ENCODE measurements at regions not wholly inside any gene's neighbourhood (a gene's known extent, or its start where the extent isn't known, plus 50 kb on each side); places are given as distances from the start of the nearest gene placed in this dataset.

DNA sequence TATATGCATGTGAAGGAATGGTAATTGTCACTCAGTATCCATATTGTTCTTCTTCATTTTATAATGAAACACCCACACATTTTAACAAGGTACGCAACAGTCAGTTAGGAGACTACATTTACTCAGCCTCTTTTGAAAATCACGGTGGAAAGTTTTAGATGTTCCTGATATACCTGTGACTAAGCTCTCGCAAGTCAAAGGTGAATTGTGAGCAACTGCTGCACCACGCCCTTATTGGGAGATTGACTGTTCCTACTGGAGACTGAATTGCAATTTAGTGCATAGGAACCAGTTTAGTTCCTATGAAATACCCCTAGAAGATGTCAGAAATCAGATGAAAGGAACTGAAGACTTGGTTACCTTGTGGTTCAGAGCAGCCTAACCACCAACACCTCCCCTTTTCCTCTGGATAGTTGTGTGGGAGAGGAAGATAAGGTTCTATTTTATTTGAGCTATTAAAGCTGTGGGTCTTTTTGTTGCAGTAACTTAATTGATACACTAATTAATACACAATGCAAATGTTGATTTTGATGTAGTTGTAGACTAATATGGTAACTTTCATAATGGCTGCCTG lies 1280.5 kb upstream of the CDH2 start:
- H3K4me3 ChIP-seq (ENCODE audit: low read length) = no peak overlapping the region
- TF ChIP-seq CTCF (IDR thresholded peaks at IDR 0.05; ENCODE audit: low read depth, low read length, poor library complexity, severe bottlenecking) (no peak), EZH2phosphoT487 (IDR thresholded peaks at IDR 0.05; ENCODE audit: borderline replicate concordance, low read length) (no peak)
- no peaks in the 10 kb centered on the region for H4K20me1 ChIP-seq (ENCODE audit: control insufficient read depth, insufficient read depth, low read depth, low read length)
- H3K9me3 ChIP-seq (ENCODE audit: control insufficient read depth, insufficient read depth, low read length) = no peaks in the 10 kb centered on the region; the same call in 1 of the 2 replicates
- H3K9me2 ChIP-seq (replicated peaks; ENCODE audit: control insufficient read depth, low read length) = no peaks in the 10 kb centered on the region
- no peak overlapping the region for H3K27ac ChIP-seq (ENCODE audit: low read depth, low read length)
- H3K79me2 ChIP-seq (ENCODE audit: control insufficient read depth, low read length) = no peaks in the 10 kb centered on the region
- no peaks in the 10 kb centered on the region for H3F3A ChIP-seq (ENCODE audit: control insufficient read depth, insufficient read depth)
- no peaks in the 10 kb centered on the region for H3K4me1 ChIP-seq (ENCODE audit: control insufficient read depth, low read length)
- no peaks in the 10 kb centered on the region for H3K27me3 ChIP-seq (ENCODE audit: control insufficient read depth, low read length)
- no peaks in the 10 kb centered on the region for H3K36me3 ChIP-seq (ENCODE audit: control insufficient read depth, low read length)
- H3K4me2 ChIP-seq (ENCODE audit: low read length) = no peak overlapping the region

DNA sequence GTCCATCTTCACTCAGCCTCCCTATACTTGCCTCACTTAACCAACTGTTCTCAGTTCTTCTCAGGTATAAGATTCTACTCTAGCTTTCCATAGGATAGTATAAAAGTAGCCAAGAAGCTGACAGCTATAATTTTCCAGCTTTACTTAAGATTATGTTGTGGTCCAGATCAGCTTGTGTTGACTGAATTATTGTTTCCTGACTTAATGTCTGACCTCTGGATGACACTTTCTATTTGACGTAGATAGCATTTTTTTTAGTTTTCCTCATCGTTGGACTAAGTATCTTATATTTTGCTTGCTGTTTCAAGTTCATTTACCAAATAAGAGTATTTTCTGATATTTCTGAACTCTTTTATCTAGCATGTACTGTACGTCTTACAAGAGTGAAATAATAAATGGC lies 1272.5 kb upstream of the CDH2 start:
- H3K9me3 ChIP-seq (ENCODE audit: control insufficient read depth, insufficient read depth, low read length) = no peaks in the 10 kb centered on the region
- no peaks in the 10 kb centered on the region for H3K4me1 ChIP-seq (ENCODE audit: control insufficient read depth, low read length)
- no peaks in the 10 kb centered on the region for H3K27me3 ChIP-seq (ENCODE audit: control insufficient read depth, low read length)
- no peak for TF ChIP-seq CTCF (IDR thresholded peaks at IDR 0.05; ENCODE audit: low read depth, low read length, poor library complexity, severe bottlenecking)
- no peak for TF ChIP-seq EZH2phosphoT487 (IDR thresholded peaks at IDR 0.05; ENCODE audit: borderline replicate concordance, low read length)
- no peaks in the 10 kb centered on the region for H3K79me2 ChIP-seq (ENCODE audit: control insufficient read depth, low read length)
- H3K27ac ChIP-seq (ENCODE audit: low read depth, low read length) = no peak overlapping the region
- no peak overlapping the region for H3K4me2 ChIP-seq (ENCODE audit: low read length)
- H4K20me1 ChIP-seq (ENCODE audit: control insufficient read depth, insufficient read depth, low read depth, low read length) = no peaks in the 10 kb centered on the region
- no peak overlapping the region for H3K4me3 ChIP-seq (ENCODE audit: low read length)
- H3F3A ChIP-seq (ENCODE audit: control insufficient read depth, insufficient read depth) = no peaks in the 10 kb centered on the region
- no peaks in the 10 kb centered on the region; the same call in 1 of the 2 replicates for H3K9me2 ChIP-seq (replicated peaks; ENCODE audit: control insufficient read depth, low read length)
- H3K36me3 ChIP-seq (ENCODE audit: control insufficient read depth, low read length) = no peaks in the 10 kb centered on the region

- Histone ChIP-seq H3K9me2 (replicated peaks; ENCODE audit: control insufficient read depth, low read length) (no peaks in the 10 kb centered on the region), H3F3A (ENCODE audit: control insufficient read depth, insufficient read depth) (no peaks in the 10 kb centered on the region), H3K79me2 (ENCODE audit: control insufficient read depth, low read length) (no peaks in the 10 kb centered on the region), H3K4me3 (ENCODE audit: low read length) (no peak overlapping the region), H3K27ac (ENCODE audit: low read depth, low read length) (no peak overlapping the region), H3K36me3 (ENCODE audit: control insufficient read depth, low read length) (no peaks in the 10 kb centered on the region), H3K4me1 (ENCODE audit: control insufficient read depth, low read length) (no peaks in the 10 kb centered on the region), H3K4me2 (ENCODE audit: low read length) (no peak overlapping the region), H3K27me3 (ENCODE audit: control insufficient read depth, low read length) (no peaks in the 10 kb centered on the region), H4K20me1 (ENCODE audit: control insufficient read depth, insufficient read depth, low read depth, low read length) (no peaks in the 10 kb centered on the region), H3K9me3 (ENCODE audit: control insufficient read depth, insufficient read depth, low read length) (no peaks in the 10 kb centered on the region)
- no peak for TF ChIP-seq CTCF (IDR thresholded peaks at IDR 0.05; ENCODE audit: low read depth, low read length, poor library complexity, severe bottlenecking)
- no peak for TF ChIP-seq EZH2phosphoT487 (IDR thresholded peaks at IDR 0.05; ENCODE audit: borderline replicate concordance, low read length)
Measured at GRCh38 chr18:29439398-29439797, 1262.5 kb upstream of the CDH2 start.

Data from DOHH2 (cell line).